GM19372 (cell line): ENCODE measurements at regions not wholly inside any gene's neighbourhood (a gene's known extent, or its start where the extent isn't known, plus 50 kb on each side); places are given as distances from the start of the nearest gene placed in this dataset.
A peak's percentile ranks its signal among the peaks of the same experiment; 100 is the strongest.

Source experiments
- ATAC-seq: cut with Tn5 transposase; IDR thresholded peaks from one replicate; pipeline ENCODE4 v1.9.1; 2021; ENCODE audit warnings: mild to moderate bottlenecking, low read depth, moderate library complexity; ENCODE audit not compliant: unreplicated experiment

GRCh38 chr10:31614611-31615010 is 295.6 kb downstream of the ZEB1 start:
- no peak for ATAC-seq

GRCh38 chr10:31612082-31612481 is 293.1 kb downstream of the ZEB1 start:
- ATAC-seq, result no peak

GRCh38 chr10:31611161-31611560 is 292.1 kb downstream of the ZEB1 start:
- no peak for ATAC-seq

DNA sequence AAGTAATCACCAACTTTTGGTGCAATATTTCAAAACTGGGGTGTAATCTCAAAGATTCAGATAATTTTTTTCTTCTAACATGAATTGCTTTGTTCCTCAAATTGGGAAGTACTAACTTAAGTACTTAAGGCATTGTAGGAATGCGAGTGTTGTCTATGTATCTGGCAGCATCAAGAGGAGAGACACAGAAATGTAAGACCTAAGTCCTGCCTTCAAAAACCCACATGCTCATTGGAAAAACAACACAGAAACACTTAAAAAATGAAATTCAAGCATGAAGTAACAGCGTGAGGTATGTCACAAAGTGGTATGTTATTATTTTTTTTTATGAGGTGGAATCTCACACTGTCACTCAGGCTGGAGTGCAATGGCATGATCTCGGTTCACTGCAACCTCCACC is 288.5 kb downstream of the ZEB1 start:
- no peak for ATAC-seq

GRCh38 chr10:31606841-31607240 is 287.8 kb downstream of the ZEB1 start:
- no peak for ATAC-seq

GRCh38 chr10:31605861-31606525 is 287.0 kb downstream of the ZEB1 start:
- ATAC-seq, result no peak

DNA sequence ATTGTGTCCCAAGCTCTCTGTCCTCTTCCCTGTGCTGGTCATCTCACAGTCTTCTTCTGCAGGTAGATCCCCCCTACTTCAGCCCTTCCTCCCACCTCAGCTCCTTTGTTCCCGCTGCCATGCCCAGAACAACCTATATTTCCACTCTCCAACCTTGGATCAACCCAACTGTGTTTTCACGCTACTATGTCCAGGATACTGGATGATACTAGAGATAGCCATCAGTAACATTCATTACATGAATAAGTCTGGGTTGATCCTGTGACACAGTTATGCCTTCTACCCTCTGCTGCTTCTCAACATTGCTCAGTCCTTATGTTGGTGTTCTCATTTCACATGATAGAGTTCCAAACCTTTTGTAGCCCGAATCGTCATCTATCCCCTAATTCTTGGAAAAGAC is 286.4 kb downstream of the ZEB1 start:
- ATAC-seq, result no peak

DNA sequence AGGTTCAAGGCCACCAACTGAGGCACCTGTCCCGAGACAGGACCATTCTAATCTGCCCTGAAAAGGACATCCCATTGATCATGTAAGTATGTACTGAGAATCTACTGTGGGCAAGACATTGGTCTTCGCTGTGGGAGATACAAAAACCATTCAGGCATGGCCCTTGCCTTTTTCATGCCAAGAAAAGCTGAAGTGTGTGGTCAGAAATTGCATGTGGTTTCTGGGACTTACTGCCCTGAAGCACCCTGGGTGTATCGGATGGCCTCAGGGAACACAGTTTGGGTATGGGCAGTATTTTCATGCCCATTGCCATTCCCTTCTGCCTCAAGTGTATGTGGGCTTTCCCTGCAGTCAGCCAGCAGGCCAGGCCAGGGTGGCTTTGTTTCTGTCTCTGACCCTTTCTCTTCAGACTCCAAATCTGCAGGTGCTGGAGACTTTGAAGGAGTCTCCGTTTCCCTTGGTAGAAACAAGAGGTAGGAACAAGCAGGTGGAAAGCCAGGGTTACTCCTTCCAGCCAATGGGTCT is 285.7 kb downstream of the ZEB1 start:
- no peak for ATAC-seq

DNA sequence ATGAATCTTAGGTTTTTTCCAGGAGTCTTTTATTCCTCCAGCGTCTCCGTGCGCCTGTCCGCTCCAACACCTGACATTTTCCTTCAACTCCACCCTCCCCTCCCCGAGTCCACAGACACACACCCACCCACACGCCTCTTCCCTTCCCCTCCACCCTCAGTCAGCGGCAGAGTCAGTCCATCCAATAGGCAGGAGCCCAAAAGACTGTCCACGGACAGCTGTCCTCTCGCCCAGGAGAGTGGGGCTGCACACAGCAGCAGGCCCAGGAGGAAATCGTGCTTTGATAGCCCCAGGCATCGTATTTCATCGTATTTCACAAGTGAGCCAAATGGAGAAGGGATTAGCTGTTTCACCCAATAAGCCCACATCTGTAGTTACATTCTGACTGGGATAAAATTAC is 285.1 kb downstream of the ZEB1 start:
- ATAC-seq, result no peak

DNA sequence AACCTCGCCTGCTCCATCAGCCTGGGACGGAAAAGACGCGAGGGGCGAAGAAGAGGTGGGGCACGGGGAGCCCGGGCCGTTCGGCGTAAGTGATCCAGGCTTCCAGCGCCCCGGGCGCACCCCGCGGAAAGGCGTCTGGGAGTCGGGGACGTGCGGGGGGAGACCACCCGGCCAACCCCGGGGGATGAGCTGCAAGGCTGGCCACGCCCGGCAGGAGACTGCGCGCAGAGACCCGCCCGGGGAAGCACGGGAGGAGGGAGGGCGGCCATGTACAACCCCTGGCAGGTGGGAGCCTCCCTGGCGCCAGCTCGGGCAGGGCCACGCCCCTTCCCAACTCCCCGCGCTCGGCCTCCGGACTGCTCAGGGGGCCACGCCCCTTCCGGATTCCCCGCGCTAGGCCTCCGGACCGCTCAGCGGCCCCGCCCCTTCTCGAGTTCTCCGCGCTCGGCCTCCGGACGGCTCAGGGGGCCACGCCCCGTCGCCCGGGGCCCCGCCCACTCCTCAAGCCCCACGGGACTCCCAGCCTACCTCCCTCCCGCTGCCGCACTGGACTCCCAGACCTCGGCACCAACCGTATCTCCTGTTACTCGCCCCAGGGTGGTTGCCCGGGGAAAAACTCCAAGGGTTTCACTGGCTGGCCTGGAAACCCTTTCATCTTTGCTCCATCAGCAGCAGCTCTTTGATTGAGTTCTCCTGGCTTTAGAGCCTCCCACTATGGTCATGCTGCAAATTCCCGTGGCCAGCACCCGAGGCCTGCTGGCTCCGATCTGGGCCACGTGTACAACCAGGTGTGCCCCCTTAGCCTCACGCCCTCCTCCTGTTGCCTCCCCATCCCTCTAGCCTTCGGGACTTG is 284.4 kb downstream of the ZEB1 start:
- ATAC-seq, result peak; percentile 99

GRCh38 chr10:31602541-31603234 is 283.7 kb downstream of the ZEB1 start:
- ATAC-seq, result no peak

DNA sequence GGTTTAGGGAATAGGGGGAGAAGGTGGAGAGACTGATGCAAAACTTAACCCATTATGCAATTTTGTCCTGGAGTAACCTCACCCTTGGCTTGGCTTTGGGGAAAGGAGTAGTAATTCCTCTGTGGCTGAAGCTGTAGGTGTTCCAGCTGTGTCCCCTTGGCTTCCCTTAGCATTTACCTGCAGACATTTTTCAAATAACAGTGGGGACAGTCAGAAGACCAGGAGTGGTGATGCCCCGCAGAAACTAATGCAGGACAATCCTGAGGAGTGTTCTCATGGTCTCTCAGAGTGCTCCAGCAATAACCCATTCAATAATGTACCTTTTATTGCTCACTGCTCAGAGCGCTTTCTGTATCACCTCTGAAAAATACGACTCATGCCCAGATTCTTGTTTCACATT is 282.1 kb downstream of the ZEB1 start:
- ATAC-seq, result no peak

DNA sequence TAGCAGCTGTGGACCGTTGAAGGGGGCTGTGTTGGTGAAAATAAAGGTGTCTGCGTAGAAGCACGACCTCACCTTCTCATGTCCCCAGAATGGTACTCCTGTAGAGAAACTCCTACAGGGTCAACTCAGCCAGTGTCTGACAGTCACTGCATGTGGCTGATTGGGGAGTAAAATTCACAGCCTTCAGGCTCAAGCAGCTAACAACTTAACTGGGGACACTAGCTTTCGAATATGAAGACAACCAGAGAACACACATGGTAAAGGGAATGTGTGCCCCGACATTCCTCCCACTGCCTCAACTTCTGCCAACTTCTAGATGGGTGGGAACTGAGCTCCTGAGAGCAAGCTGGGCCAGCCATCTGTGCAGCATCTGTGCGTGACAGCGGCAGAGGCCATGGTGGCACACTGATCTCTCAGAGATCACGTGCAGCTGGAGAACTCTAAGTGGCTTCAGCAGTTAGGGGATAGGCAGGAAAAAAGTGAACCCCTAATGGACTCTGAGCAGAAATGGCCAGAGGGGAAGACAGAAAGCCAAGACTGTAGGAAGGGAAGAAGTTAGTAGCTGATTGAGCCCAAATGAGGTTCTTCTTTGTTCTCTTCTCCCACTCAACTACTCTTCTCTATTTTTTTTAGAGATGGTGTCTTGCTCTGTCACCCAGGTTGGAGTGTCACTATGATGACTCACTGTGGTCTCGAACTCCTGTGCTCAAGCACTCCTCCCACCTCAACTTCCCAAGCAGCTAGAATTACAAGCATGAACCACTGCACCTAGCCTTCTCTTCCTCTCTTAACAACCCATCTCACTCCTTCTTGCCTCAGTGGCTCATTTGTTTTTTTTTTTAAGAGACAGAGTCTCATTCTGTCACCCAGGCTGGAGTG is 280.8 kb downstream of the ZEB1 start:
- ATAC-seq, result no peak

DNA sequence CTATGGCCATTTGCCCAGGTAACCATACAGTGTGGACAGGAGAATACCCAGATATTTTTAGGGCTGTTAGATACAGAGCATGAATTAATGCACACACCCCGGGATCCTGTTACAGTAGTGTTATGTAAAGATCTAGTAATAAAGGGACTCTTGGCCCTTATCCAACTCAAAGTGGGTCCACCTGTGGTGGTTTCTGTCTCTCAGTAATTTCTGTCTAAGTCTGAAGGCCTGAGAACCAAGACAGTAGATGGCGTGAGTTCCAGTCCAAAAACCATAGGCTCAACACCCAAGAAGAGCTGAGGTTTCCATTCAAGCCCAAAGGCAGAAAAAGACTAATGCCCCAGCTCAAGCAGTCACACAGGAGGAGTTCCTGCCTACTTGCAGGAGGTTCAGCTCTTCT is 277.7 kb downstream of the ZEB1 start:
- no peak for ATAC-seq

- no peak for ATAC-seq
Observed at GRCh38 chr10:31595992-31596391, 277.0 kb downstream of the ZEB1 start.

DNA sequence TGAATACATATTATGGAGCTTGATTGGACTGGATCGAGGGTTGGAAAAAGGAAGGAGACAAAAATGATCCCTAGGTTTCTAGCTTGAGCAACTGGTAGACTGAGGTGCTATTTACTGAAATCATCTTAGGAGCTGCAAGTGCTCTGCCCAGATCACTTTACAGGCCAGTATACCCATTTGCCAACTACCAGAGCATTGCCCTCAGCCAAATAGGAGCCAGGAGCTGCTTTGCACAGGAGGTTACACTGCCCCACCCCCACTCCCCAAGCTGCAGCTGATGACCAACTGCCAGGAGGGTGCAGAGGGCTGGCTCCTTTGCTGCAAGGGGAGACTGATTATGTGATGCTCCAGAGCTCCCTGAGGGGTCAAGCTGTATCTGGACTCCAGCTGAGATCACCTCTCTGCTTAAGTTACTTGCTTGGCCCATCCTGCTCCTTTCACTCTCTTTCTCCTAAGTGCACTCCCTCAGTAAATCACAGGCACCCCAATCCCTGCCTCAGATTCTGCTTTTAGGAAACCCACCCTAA is 275.4 kb downstream of the ZEB1 start:
- ATAC-seq, result no peak

DNA sequence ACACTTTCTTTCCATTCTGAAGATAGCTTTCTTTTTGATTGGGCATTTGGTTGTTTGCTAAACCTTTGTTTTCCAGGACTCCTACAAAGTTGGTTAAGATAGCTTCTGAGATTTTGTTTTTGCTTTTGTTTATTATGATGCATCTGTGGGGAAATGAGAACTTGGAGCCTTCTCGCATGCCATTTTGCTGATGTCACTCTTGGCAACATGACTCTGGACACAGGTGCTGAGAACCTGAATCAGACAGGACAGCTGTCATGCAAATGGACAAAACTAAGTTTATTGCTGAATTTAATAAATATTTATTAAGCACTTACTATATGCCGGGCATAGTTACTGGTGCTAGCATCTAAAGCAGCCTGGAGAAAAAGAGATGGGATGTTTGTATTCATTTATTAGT is 274.1 kb downstream of the ZEB1 start:
- ATAC-seq, result no peak

GRCh38 chr10:31591569-31591968 is 272.6 kb downstream of the ZEB1 start:
- no peak for ATAC-seq

DNA sequence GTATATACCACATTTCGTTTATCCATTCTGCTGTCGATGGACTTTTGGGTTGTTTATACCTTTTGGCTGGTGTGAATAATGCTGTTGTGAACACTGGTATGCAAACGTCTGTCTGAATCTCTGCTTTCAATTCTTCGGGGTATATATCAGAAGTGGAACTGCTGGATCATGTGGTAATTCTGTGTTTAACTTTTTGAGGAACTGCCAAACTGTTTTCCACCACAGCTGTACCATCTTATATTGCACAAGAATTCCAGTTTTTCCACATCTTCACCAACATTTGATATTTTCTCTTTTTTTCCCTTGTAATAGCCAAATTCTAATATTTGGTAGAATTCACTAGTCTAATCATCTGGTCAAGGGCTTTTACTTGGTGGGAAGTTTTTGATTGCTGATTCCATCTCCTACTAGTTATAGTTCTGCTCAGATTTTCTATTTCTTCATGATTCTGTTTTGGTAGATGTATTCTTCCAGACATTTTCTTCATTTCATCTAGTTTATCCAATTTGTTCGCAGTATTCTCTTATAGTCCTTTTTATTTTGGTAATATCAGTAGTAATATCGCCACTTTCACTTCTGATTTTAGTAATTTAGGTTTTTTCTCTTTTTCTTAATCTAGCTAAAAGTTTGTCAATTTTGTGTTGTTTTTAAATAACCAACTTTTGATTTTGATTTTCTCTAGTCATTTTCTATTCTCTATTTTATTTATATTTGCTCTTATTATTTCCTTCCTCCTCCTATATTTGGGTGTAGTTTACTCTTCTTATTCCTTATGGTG is 271.2 kb downstream of the ZEB1 start:
- no peak for ATAC-seq
